Hepatocyte (in vitro differentiated cells): ENCODE measurements at regions not wholly inside any gene's neighbourhood (a gene's known extent, or its start where the extent isn't known, plus 50 kb on each side); places are given as distances from the start of the nearest gene placed in this dataset.

ENCODE experiments used
- EZH2phosphoT487 ChIP-seq: fragments of 200-600 bp; sonication (generic); IDR thresholded peaks from one replicate; pipeline ENCODE4 v1.6.1; 2018; ENCODE audit warnings: antibody characterized with exemption, mild to moderate bottlenecking, low read depth, moderate library complexity; ENCODE audit not compliant: unreplicated experiment, severe bottlenecking
- TF ChIP-seq, protein P1 (sequence below): fragments of 200-600 bp; sonication (generic); IDR thresholded peaks from 2 replicates; pipeline ENCODE4 v1.5.1; 2016; ENCODE audit warnings: antibody characterized with exemption, mild to moderate bottlenecking; ENCODE audit not compliant: poor library complexity

- TF ChIP-seq, protein P1, sequence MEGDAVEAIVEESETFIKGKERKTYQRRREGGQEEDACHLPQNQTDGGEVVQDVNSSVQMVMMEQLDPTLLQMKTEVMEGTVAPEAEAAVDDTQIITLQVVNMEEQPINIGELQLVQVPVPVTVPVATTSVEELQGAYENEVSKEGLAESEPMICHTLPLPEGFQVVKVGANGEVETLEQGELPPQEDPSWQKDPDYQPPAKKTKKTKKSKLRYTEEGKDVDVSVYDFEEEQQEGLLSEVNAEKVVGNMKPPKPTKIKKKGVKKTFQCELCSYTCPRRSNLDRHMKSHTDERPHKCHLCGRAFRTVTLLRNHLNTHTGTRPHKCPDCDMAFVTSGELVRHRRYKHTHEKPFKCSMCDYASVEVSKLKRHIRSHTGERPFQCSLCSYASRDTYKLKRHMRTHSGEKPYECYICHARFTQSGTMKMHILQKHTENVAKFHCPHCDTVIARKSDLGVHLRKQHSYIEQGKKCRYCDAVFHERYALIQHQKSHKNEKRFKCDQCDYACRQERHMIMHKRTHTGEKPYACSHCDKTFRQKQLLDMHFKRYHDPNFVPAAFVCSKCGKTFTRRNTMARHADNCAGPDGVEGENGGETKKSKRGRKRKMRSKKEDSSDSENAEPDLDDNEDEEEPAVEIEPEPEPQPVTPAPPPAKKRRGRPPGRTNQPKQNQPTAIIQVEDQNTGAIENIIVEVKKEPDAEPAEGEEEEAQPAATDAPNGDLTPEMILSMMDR = no peak
- TF ChIP-seq EZH2phosphoT487 = no peak
Measured at GRCh38 chr1:30137001-30137400, 586.4 kb downstream of the MATN1 start.
